NB4 (cell line): ENCODE measurements at regions not wholly inside any gene's neighbourhood (a gene's known extent, or its start where the extent isn't known, plus 50 kb on each side); places are given as distances from the start of the nearest gene placed in this dataset.

Experiments used
- DNase-seq: peaks from one replicate; pipeline ENCODE4 v3.0.0; 2010; ENCODE audit warnings: low read depth
- H3K4me3 ChIP-seq: one replicate; pipeline ENCODE4 v1.5.1; 2011; ENCODE audit warnings: mild to moderate bottlenecking, low read depth, low read length, moderate library complexity
- CTCF ChIP-seq: IDR thresholded peaks from one replicate; pipeline ENCODE4 v1.5.1; 2012; ENCODE audit warnings: low read depth, low read length
- MAX ChIP-seq: IDR thresholded peaks from 2 replicates; pipeline ENCODE4 v1.6.1; 2011; ENCODE audit warnings: low read depth, low read length
- MYC ChIP-seq: IDR thresholded peaks from 2 replicates; pipeline ENCODE4 v1.6.1; 2011; ENCODE audit warnings: low read depth, low read length
- POLR2A ChIP-seq: IDR thresholded peaks from 2 replicates; pipeline ENCODE4 v1.6.1; 2011; ENCODE audit warnings: mild to moderate bottlenecking; ENCODE audit not compliant: insufficient read length; ENCODE audit errors: extremely low read depth

DNA sequence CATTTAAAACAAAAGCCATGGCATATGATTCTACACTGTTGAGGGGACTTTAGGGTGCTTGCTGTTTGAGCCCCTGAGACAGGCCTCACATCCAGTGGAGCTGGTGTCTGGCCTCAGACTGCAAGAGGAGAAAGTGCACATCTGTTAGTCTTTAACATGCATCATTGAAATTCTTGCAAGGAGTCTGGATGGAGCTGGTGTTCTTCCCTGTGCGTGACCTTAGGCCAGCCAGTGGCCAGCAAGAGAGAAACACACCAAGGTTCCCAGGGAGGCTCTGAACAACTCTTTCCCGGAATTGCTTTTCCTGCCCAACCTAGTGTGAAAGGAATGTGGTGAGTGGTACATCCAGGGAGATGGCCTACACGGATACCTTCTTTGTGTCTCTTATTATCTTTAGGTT, 282.8 kb upstream of the TNC start:
- no peak for TF ChIP-seq MYC
- no peak for TF ChIP-seq MAX
- no peak for TF ChIP-seq POLR2A
- TF ChIP-seq CTCF: no peak
- H3K4me3 ChIP-seq: no peak overlapping the region
- no peak for DNase-seq

DNA sequence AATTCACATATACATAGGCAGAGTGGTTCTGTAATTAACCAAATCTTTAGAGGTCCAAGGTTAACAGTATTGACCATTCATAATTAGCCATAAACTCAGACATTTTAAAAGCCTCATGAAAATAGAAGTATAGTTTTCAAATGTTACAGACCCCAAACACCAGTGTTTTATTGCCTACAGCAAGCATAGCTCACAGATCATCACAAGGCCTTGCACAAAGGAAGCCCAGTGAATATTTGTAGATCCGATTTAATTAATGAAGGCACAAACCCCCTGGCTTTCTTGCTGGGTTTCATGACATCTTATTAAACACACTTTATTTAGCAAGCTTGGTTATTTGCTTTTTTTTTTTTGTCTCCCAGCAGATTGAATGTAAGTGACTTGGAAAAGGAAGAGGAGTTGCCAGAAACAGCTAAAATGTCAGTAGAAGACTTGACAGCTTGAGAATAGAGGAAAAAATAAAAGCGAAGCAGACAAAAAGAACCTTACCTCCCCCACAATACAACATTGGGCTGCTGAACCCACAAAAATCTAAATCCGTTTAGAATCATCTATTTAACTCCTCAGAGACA, 283.9 kb upstream of the TNC start:
- DNase-seq: no peak
- no peak for TF ChIP-seq POLR2A
- TF ChIP-seq MAX: no peak
- TF ChIP-seq MYC: no peak
- no peak overlapping the region for H3K4me3 ChIP-seq

DNA sequence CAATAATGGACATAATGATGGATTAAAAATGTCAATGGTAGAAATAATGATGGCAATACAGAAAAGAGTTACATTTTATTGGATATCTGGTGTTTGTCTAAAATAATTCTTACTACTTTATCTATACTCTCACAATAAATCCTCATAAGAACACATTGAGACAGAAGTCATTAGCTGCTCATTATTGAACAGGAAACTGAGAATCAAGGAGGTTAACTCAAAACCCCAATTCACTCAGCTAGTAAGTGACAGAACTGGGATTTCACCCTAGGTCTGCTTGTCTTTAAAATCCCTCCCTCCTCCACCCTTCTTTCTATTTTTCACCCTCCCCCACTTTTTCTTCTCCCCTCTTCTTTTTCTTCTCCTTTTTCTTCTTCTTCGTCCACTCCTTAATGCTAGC, 285.8 kb upstream of the TNC start:
- no peak for TF ChIP-seq MYC
- no peak for TF ChIP-seq POLR2A
- no peak for TF ChIP-seq MAX
- TF ChIP-seq CTCF: no peak
- H3K4me3 ChIP-seq: no peak overlapping the region
- no peak for DNase-seq

DNA sequence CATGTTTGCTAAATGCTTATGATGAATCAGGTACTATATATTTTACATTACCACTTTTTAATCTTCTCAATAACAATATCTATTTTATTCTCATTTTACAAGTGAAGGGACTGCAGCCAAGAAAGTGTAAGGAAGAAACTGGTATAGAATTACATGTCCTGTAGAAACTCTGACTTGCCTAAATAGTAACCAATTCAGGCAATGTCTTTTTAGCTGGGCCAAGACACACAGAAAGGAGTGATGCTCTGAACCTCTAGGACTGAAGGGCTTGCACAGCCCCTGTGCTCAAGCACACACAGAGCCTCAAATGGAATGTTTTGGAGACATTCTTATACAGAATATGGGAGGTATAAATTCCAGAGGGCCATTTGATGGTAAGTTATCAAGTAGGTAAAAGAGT, 286.4 kb upstream of the TNC start:
- no peak for DNase-seq
- H3K4me3 ChIP-seq: no peak overlapping the region
- TF ChIP-seq POLR2A (no peak), MAX (no peak), CTCF (no peak), MYC (no peak)

DNA sequence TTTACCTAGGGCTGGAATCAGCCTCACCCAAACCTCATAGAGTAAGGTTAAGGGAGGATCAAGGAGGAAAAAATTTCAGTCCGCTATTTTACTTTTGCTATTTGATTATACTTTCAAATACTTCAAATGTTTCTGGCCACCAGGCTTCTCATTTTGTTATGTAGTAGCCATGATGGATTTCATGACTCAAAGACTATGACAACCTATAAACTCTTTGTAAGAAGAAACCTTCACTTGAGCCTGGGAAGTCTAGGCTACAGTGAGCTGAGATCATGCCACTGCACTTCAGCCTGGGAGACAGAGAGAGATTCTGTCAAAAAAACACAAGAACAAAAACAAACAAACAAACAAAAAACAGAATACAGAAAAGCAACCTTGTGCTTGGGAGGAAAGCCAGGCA, 293.6 kb upstream of the TNC start:
- no peak for TF ChIP-seq POLR2A
- no peak for TF ChIP-seq MAX
- no peak overlapping the region for H3K4me3 ChIP-seq
- DNase-seq: no peak

- no peak for DNase-seq
- H3K4me3 ChIP-seq: no peak overlapping the region
- TF ChIP-seq POLR2A: no peak
- TF ChIP-seq CTCF: no peak
- no peak for TF ChIP-seq MYC
- TF ChIP-seq MAX: no peak
Observed at GRCh38 chr9:115411993-115412452, 294.1 kb upstream of the TNC start.

DNA sequence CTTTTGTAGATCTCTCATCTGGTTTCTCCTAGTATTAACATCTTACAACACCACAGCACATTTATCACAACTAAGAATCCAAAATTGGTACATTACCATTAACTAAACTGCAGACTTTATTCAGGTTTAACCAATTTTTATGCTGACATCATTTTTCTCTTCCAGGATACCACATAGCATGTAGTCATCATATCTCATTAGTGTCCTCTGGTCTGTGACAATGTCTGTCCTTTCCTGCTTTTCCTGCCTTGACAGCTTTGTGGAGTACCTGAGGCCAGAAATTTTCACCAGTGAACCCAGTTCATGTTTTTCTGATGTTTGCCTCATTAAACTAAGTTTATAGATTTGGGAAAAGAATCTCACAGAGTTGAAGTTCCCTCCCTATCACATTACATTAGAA, 294.7 kb upstream of the TNC start:
- TF ChIP-seq CTCF (no peak), MAX (no peak), MYC (no peak), POLR2A (no peak)
- no peak overlapping the region for H3K4me3 ChIP-seq
- no peak for DNase-seq
